ENCODE measurements at regions not wholly inside any gene's neighbourhood (a gene's known extent, or its start where the extent isn't known, plus 50 kb on each side); places are given as distances from the start of the nearest gene placed in this dataset.

DNA sequence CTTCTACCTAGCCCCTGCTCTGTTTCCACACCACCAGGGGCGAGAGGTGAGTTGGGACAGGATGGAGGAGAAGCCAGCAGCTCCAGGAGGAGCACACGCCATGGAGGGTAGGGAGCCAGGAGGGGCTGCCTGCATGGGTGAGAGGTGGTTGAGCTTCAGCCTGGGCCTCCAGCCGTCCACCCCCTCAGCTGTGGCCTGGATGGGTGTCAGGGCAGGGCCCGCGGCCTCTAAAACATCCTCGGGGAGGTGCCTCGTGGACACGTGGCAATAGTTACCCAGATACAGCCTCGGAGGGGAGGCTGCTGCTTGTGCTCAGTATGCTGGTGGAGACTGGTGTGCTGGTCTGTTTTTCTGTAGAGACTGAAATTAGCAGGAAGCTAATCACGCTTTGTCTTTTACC lies 104.7 kb upstream of the GSE1 start:
- H3K27ac ChIP-seq, result no peak overlapping the region
- WGBS, 4 donors, result 95 to 100% (median 96%) methylated on average over 3 to 10 of the region's 10 CpGs
- TF ChIP-seq CTCF (IDR thresholded peaks at IDR 0.05) (no peak), POLR2A (IDR thresholded peaks at IDR 0.05) (no peak)

DNA sequence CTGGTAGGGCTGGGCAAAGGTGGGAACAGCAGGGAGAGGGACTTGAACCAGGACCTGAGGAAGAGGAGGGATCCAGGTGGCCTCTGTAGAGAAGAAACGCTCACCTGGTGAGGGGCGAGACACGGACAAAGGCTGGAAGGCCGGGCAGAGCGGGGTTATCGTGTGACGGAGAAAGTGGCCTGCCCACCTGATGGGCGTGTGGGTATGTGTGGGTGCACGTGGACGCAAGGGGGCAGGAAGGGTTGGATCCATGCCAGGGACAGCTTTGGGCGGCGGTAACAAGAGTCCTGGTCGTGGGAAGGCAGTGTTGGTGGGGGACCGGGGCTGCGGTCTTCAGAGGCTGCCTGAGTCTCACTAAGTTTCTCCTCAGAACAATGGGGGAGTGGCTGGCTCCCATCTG lies 104.1 kb upstream of the GSE1 start:
- TF ChIP-seq CTCF (IDR thresholded peaks at IDR 0.05) (no peak), POLR2A (IDR thresholded peaks at IDR 0.05) (no peak)
- 90 to 92% (median 91%) methylated on average over 15 of the region's 15 CpGs for WGBS, 4 donors
- H3K4me3 ChIP-seq, result no peak overlapping the region
- no peaks in the 10 kb centered on the region for H3K27me3 ChIP-seq
- ATAC-seq (no peak), DNase-seq (no peak)
- H3K9me3 ChIP-seq, result no peaks in the 10 kb centered on the region
- no peaks in the 10 kb centered on the region for H3K36me3 ChIP-seq
- H3K27ac ChIP-seq, result no peak overlapping the region
- peaks cover 0 to 38% (median 13%) of the 10 kb centered on the region in 12 donors for H3K4me1 ChIP-seq
- intact Hi-C loops (cut with DNase I), result no loop called here

More for the DNA sequence above, 104.7 kb upstream of the GSE1 start:
- H3K4me1 ChIP-seq, result peaks cover 0 to 32% (median 9%) of the 10 kb centered on the region in 12 donors
- no peak overlapping the region for H3K4me3 ChIP-seq
- ATAC-seq, result no peak
- no peaks in the 10 kb centered on the region for H3K9me3 ChIP-seq
- no peaks in the 10 kb centered on the region for H3K27me3 ChIP-seq
- no peaks in the 10 kb centered on the region for H3K36me3 ChIP-seq
- no peak for DNase-seq
- intact Hi-C loops (cut with DNase I), result no loop called here

- no peak overlapping the region for H3K4me3 ChIP-seq
- no peaks in the 10 kb centered on the region for H3K9me3 ChIP-seq
- WGBS, 4 donors, result 91 to 96% (median 92%) methylated on average over 11 to 21 of the region's 21 CpGs
- H3K27ac ChIP-seq, result no peak overlapping the region
- no peak for TF ChIP-seq CTCF (IDR thresholded peaks at IDR 0.05)
- TF ChIP-seq POLR2A (IDR thresholded peaks at IDR 0.05), result no peak
- H3K4me1 ChIP-seq, result peaks cover 0 to 49% (median 22%) of the 10 kb centered on the region in 12 donors
- intact Hi-C loops (cut with DNase I), result no loop called here
- ATAC-seq, result no peak
- H3K36me3 ChIP-seq, result no peaks in the 10 kb centered on the region
- no peak for DNase-seq
- no peaks in the 10 kb centered on the region for H3K27me3 ChIP-seq
Observed at GRCh38 chr16:85510041-85510659, 103.0 kb upstream of the GSE1 start.

- DNase-seq, result no peak
- 91 to 96% (median 95%) methylated on average over 19 to 24 of the region's 24 CpGs for WGBS, 4 donors
- ATAC-seq, result no peak
- Histone ChIP-seq H3K4me1 (peaks cover 0 to 42% (median 25%) of the 10 kb centered on the region in 12 donors), H3K36me3 (no peaks in the 10 kb centered on the region), H3K27me3 (no peaks in the 10 kb centered on the region), H3K4me3 (no peak overlapping the region), H3K27ac (no peak overlapping the region), H3K9me3 (no peaks in the 10 kb centered on the region)
- intact Hi-C loops (cut with DNase I), result no loop called here
- TF ChIP-seq CTCF (IDR thresholded peaks at IDR 0.05) (no peak), POLR2A (IDR thresholded peaks at IDR 0.05) (no peak)
Observed at GRCh38 chr16:85511938-85512807, 100.9 kb upstream of the GSE1 start.

All from heart left ventricle (tissue), 16 donors.